Esophagus squamous epithelium (tissue), 4 donors: ENCODE measurements at regions not wholly inside any gene's neighbourhood (a gene's known extent, or its start where the extent isn't known, plus 50 kb on each side); places are given as distances from the start of the nearest gene placed in this dataset.

Experiments used
- POLR2A ChIP-seq, 4 donors: fragments of 450-650 bp; IDR thresholded peaks; one replicate each; pipeline ENCODE4 v1.6.1; 2017; ENCODE audit warnings: antibody characterized with exemption in 4 of 4, mild to moderate bottlenecking in 4 of 4, moderate library complexity in 3 of 4
- TF ChIP-seq, protein P1 (sequence below), 6 experiments: fragments of 450-650 bp in 4 of 6; fragments of 200-600 bp in 2 of 6; sonication (generic) in 2 of 6; IDR thresholded peaks; one replicate each; pipeline ENCODE4 v1.5.1; 2016 to 2019; ENCODE audit warnings: antibody characterized with exemption in 6 of 6, mild to moderate bottlenecking in 4 of 6, moderate library complexity in 4 of 6

- TF ChIP-seq, protein P1, sequence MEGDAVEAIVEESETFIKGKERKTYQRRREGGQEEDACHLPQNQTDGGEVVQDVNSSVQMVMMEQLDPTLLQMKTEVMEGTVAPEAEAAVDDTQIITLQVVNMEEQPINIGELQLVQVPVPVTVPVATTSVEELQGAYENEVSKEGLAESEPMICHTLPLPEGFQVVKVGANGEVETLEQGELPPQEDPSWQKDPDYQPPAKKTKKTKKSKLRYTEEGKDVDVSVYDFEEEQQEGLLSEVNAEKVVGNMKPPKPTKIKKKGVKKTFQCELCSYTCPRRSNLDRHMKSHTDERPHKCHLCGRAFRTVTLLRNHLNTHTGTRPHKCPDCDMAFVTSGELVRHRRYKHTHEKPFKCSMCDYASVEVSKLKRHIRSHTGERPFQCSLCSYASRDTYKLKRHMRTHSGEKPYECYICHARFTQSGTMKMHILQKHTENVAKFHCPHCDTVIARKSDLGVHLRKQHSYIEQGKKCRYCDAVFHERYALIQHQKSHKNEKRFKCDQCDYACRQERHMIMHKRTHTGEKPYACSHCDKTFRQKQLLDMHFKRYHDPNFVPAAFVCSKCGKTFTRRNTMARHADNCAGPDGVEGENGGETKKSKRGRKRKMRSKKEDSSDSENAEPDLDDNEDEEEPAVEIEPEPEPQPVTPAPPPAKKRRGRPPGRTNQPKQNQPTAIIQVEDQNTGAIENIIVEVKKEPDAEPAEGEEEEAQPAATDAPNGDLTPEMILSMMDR (IDR thresholded peaks at IDR 0.05) = no peak
- no peak for TF ChIP-seq POLR2A (IDR thresholded peaks at IDR 0.05)
Observed at GRCh38 chr1:4048921-4049320, 148.8 kb upstream of the C1orf174 start.
